IPS-20b (cell line): ENCODE measurements at regions not wholly inside any gene's neighbourhood (a gene's known extent, or its start where the extent isn't known, plus 50 kb on each side); places are given as distances from the start of the nearest gene placed in this dataset.

Experiments used
- H3K27ac ChIP-seq: one replicate; pipeline ENCODE4 v1.5.1; 2013; ENCODE audit warnings: low read length
- H3K27me3 ChIP-seq: 2 replicates; pipeline ENCODE4 v1.6.1; 2013; ENCODE audit warnings: mild to moderate bottlenecking, low read length, inconsistent platforms; ENCODE audit not compliant: insufficient read depth
- H3K36me3 ChIP-seq: 2 replicates; pipeline ENCODE4 v1.6.1; 2013; ENCODE audit warnings: low read depth, mild to moderate bottlenecking, inconsistent platforms, low read length, moderate library complexity; ENCODE audit not compliant: insufficient read depth
- H3K4me1 ChIP-seq: 2 replicates; pipeline ENCODE4 v1.6.1; 2013; ENCODE audit warnings: mild to moderate bottlenecking, control low read depth, inconsistent platforms, low read length, moderate library complexity; ENCODE audit not compliant: insufficient read depth
- H3K4me3 ChIP-seq: 2 replicates; pipeline ENCODE4 v1.5.1; 2013; ENCODE audit warnings: mild to moderate bottlenecking, low read length, inconsistent platforms
- H3K9ac ChIP-seq: 2 replicates; pipeline ENCODE4 v1.6.1; 2013; ENCODE audit warnings: low read depth, mild to moderate bottlenecking, inconsistent platforms, low read length, moderate library complexity
- H3K9me3 ChIP-seq: 2 replicates; pipeline ENCODE4 v1.6.1; 2013; ENCODE audit warnings: mild to moderate bottlenecking, low read depth, low read length, inconsistent platforms; ENCODE audit not compliant: insufficient read depth

- Histone ChIP-seq H3K9ac (no peak overlapping the region), H3K27ac (no peak overlapping the region), H3K9me3 (no peaks in the 10 kb centered on the region), H3K36me3 (no peaks in the 10 kb centered on the region), H3K27me3 (no peaks in the 10 kb centered on the region), H3K4me1 (no peaks in the 10 kb centered on the region), H3K4me3 (no peak overlapping the region)
Measured at GRCh38 chr21:27382404-27382803, 415.5 kb upstream of the ADAMTS5 start.

GRCh38 chr21:27380303-27380702 is 413.4 kb upstream of the ADAMTS5 start:
- no peaks in the 10 kb centered on the region for H3K4me1 ChIP-seq

GRCh38 chr21:27379354-27379753 is 412.5 kb upstream of the ADAMTS5 start:
- no peaks in the 10 kb centered on the region for H3K36me3 ChIP-seq
- no peak overlapping the region for H3K4me3 ChIP-seq
- H3K9me3 ChIP-seq: no peaks in the 10 kb centered on the region
- no peaks in the 10 kb centered on the region for H3K27me3 ChIP-seq
- H3K9ac ChIP-seq: no peak overlapping the region
- no peaks in the 10 kb centered on the region for H3K4me1 ChIP-seq
- no peak overlapping the region for H3K27ac ChIP-seq

More at GRCh38 chr21:27380303-27380702, 413.4 kb upstream of the ADAMTS5 start:
- no peaks in the 10 kb centered on the region for H3K27me3 ChIP-seq
- H3K36me3 ChIP-seq: no peaks in the 10 kb centered on the region
- no peak overlapping the region for H3K4me3 ChIP-seq
- no peaks in the 10 kb centered on the region for H3K9me3 ChIP-seq
- no peak overlapping the region for H3K9ac ChIP-seq
- H3K27ac ChIP-seq: no peak overlapping the region

DNA sequence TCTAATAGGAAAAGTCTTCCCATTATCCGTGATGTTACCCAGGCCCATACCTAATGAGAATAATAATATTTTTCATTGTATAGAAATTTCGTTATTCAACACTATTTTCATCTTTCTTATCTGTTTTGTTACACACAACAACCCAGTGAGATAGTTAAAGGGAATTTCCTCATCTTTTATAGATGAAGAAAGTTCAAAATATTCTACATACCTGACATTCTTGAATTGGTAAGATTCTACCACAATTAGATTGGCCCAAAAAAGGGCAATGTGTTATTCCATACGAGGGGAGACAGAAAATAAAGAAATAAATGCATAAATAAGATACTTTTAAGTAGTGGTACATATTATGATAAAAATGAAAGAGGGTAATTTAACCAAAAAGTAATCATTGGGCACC is 405.5 kb upstream of the ADAMTS5 start:
- Histone ChIP-seq H3K27ac (no peak overlapping the region), H3K4me1 (peaks cover 21% of the 10 kb centered on the region), H3K36me3 (no peaks in the 10 kb centered on the region), H3K4me3 (no peak overlapping the region), H3K27me3 (no peaks in the 10 kb centered on the region), H3K9ac (no peak overlapping the region), H3K9me3 (no peaks in the 10 kb centered on the region)

DNA sequence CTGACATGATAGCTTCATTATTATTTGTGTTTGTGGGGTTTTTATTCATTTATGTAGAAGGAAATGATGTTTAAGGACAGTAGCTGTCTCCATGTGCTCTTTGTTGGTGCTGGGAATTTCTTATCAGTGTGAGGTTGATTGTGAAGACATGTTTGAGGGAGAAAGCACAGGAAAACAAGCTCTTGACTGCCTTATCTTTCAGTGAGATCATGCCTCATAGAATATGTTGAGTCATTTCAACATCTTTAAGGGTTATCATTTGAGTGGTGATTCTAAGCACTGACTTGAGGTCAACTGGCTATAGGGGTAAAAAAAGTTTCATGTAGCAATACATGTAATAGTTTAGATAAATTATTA is 405.1 kb upstream of the ADAMTS5 start:
- Histone ChIP-seq H3K36me3 (no peaks in the 10 kb centered on the region), H3K27me3 (no peaks in the 10 kb centered on the region), H3K9ac (no peak overlapping the region), H3K27ac (no peak overlapping the region), H3K9me3 (no peaks in the 10 kb centered on the region), H3K4me3 (no peak overlapping the region), H3K4me1 (peaks cover 21% of the 10 kb centered on the region)

- H3K4me1 ChIP-seq: peaks cover 21% of the 10 kb centered on the region
- H3K36me3 ChIP-seq: no peaks in the 10 kb centered on the region
- no peaks in the 10 kb centered on the region for H3K9me3 ChIP-seq
- H3K4me3 ChIP-seq: no peak overlapping the region
- H3K27me3 ChIP-seq: no peaks in the 10 kb centered on the region
- no peak overlapping the region for H3K27ac ChIP-seq
- no peak overlapping the region for H3K9ac ChIP-seq
Measured at GRCh38 chr21:27371115-27371974, 404.5 kb upstream of the ADAMTS5 start.

GRCh38 chr21:27369978-27370571 is 403.2 kb upstream of the ADAMTS5 start:
- Histone ChIP-seq H3K4me3 (0 out of 2 replicates have a peak overlapping the region, but pooled peaks have one; percentile 19), H3K27ac (no peak overlapping the region), H3K4me1 (peaks cover 21% of the 10 kb centered on the region), H3K27me3 (no peaks in the 10 kb centered on the region), H3K36me3 (no peaks in the 10 kb centered on the region), H3K9me3 (no peaks in the 10 kb centered on the region), H3K9ac (no peak overlapping the region)

DNA sequence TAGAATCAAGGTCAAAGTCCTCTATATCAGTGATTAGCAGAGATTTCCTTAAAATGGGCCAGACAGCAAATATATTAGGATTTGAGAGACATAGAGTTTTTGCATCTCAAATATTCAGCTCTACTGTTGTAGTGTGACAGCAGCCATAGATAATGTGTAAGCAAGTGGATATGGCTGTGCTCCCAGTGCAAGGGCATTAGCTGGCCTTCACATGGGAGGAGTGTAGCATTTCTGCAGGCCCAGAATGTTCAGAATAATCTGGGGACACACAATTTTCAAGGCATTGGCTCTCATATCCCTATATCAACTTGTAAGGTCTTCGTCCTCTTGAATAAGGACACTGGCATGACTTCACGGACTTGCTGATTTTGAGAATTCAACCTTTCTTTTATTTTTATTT is 402.3 kb upstream of the ADAMTS5 start:
- H3K27me3 ChIP-seq: no peaks in the 10 kb centered on the region
- no peaks in the 10 kb centered on the region for H3K36me3 ChIP-seq
- no peaks in the 10 kb centered on the region for H3K9me3 ChIP-seq
- no peak overlapping the region for H3K4me3 ChIP-seq
- no peak overlapping the region for H3K27ac ChIP-seq
- H3K4me1 ChIP-seq: peaks cover 21% of the 10 kb centered on the region
- H3K9ac ChIP-seq: no peak overlapping the region

DNA sequence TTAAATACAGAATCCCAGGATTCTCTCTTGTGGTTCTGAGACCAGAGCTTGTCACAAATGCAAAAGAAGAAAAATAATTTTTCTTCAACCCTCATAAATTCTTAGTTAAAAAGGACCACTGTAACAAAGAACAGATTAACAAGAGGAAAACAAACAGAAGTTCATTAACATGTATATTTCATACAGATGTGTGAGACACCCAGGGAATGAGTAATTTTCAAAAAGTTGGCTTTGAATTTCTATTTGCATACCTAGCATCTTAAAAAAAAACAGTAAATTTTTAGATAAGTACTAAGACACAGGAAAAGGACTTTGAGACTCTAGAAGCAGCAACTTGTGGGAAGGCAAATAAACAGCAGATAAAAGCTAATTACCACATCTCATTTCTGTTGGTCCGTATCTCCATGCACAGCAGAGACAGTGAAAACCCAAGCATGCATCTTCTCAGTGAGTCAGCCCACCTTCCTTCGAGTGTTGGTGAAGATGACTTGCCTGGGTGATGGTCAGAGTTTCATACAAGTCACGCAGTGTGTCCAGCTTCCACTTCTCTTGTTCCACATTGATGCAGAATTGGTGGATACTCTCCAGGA is 399.9 kb upstream of the ADAMTS5 start:
- Histone ChIP-seq H3K27ac (no peak overlapping the region), H3K4me3 (no peak overlapping the region), H3K9ac (no peak overlapping the region), H3K27me3 (no peaks in the 10 kb centered on the region), H3K9me3 (no peaks in the 10 kb centered on the region), H3K36me3 (no peaks in the 10 kb centered on the region), H3K4me1 (peaks cover 18% of the 10 kb centered on the region)

DNA sequence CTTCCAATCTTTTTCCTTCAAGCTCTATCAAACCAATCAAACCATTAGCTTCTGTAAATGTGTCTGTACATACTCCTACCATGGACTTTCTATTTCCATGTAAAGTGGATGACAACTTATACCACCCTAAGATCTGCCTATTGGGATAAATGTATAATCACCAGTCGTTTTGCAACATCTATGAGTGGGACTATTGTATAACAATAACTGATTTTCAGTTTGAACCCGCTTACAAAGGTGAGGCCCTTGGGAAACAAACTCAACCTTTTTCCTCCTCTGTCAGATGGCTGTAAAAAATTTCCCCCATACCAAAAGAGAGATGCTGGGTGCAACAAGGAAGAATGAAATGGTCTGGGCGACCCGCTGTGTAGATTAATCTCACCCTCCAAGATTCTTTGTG is 399.1 kb upstream of the ADAMTS5 start:
- Histone ChIP-seq H3K4me1 (peaks cover 13% of the 10 kb centered on the region), H3K27me3 (no peaks in the 10 kb centered on the region), H3K9me3 (no peaks in the 10 kb centered on the region), H3K36me3 (no peaks in the 10 kb centered on the region), H3K4me3 (no peak overlapping the region), H3K9ac (no peak overlapping the region), H3K27ac (no peak overlapping the region)

DNA sequence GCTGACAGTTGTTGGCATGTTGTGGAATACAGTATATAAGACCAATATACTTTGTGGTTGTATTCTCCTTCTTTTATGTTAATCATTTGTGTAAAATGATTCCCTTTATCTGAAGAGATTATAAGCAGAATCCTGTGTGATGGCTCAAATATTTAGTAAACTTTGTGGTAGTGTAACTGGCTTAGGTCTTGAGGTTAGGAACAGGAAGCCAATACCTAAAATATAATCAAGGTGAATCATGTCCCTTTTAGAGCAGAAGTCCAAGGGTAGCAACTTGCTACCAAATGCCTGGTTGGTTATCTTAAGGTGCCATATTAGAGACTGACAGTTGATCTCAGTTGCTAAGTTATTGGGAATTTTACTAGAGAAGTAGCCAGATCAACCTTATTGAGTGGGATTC is 398.5 kb upstream of the ADAMTS5 start:
- Histone ChIP-seq H3K9me3 (no peaks in the 10 kb centered on the region), H3K27ac (no peak overlapping the region), H3K4me1 (peaks cover 8% of the 10 kb centered on the region), H3K27me3 (no peaks in the 10 kb centered on the region), H3K9ac (no peak overlapping the region), H3K4me3 (no peak overlapping the region), H3K36me3 (no peaks in the 10 kb centered on the region)
